NAMALWA (cell line): ENCODE measurements at regions not wholly inside any gene's neighbourhood (a gene's known extent, or its start where the extent isn't known, plus 50 kb on each side); places are given as distances from the start of the nearest gene placed in this dataset.
A peak's percentile ranks its signal among the peaks of the same experiment; 100 is the strongest.
"Not testable (repeated sequence)": the region's sequence is repeated elsewhere in the genome, so short reads cannot be mapped to it uniquely, and the experiment has no call there.

Experiments
- DNase-seq: peaks from one replicate; pipeline ENCODE4 v3.0.0-alpha.2; 2015; ENCODE audit warnings: low spot score

GRCh38 chr6:140445474-140446004, 1071.1 kb upstream of the CITED2 start:
- DNase-seq, result no peak

GRCh38 chr6:140443112-140443511, 1068.7 kb upstream of the CITED2 start:
- DNase-seq, result not testable (repeated sequence)

DNA sequence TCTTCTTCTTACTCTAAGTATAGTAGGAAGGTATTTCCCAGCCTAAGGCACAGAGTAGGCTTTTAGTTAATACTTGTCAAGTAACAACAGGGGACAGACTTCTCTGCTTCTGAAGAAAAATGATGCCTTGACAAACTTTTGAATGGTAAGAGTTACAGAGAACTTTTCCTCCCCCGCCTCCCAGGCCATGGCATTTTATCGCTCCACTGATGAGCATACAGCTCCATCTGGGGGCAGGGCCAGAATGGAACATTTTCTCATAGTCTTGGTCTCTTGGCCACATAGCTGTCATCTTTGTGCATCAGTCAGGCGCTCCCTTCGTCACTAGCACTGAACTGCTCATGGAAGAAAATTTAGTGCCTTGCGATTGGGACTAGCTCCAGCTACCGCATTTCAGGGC, 1066.8 kb upstream of the CITED2 start:
- peak; percentile 38 for DNase-seq

- DNase-seq, result no peak
Observed at GRCh38 chr6:140440223-140440835, 1065.9 kb upstream of the CITED2 start.

DNA sequence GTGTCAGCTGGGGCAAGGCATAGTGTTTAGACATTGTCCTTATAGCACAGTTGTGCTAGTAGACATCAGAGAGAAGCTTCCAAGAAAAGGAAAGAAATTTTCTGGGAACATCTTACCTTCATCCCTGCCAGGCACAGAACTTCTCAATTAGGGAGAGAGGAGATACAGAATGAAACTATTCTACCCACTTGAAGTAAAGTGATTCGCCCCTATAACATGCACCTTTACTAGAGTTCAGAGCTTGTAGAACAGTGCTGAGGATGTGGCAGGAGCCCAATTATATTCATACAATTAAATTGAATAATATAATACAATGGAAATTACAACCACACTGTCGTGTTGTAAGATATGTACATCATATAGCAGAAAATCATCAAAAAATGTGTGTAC, 1063.9 kb upstream of the CITED2 start:
- no peak for DNase-seq

DNA sequence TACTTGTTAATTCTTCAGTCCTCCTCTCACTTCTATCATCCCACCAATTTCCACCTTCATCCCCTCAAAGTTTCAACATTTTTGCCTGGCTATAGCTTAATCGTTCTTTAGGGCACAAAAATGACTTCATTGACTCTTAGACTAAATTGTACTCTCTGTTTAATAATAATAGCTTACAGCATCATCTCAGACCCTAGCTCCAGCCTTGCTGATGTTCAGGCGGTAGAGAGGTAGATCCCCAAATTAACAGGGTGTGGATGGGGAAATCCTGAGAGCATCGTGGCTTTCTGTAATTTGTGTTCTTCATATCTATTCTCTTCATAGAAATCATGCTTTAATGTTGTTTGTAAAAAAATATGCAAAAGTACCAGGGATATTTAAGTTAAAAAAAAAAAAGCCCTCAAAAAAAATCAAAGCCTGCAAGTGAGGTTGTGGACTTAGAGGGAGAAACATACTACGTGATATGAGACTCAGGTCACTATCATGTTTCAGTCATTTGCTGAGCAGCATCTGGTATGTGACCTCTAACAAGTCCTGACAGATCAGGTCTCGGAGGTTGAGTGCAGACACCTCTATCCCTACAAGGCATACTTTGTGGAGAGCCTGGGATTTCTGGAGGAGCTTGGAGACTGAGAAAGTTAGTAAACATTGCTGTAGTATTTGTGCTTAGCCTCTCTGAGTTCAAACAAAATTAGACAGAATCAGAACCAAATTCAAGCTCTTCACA, 1063.3 kb upstream of the CITED2 start:
- no peak for DNase-seq

DNA sequence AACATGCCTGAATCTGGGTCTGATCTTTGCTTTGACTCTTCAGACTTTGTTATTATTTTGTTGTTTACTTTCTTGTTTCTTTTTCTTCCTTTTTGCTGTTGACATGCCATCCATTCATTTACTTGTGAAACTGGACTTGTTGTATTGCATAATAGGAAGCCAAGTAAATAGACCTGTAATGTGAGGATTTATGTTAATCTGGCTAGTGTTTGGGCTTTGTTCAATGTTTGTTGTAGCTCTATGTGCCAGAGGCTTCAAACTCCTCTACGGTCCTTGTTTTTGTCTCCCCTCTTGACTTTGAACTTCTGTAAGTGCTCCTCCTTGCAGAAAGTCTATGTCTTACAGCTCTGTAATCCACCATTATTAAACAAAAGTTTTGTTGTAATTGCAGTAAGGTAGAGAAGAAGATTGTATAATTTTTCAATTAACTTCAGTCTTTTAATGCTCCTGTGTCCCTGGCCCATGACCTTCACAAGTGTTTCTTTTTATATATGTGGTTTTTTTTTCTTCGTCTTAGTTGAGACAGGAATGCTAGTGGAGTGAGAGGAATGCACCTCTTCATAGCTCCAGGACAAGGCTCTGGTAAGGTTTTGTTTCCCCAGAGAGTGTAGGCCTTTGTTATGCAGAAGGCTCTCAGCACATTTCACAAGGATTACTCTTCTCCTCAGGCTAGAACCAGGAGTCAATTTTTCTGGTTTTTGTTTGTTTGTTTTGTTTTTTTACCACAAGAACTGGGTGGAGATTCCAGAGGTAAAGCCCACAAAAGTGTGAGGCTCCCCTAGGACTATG, 1061.8 kb upstream of the CITED2 start:
- no peak for DNase-seq

DNA sequence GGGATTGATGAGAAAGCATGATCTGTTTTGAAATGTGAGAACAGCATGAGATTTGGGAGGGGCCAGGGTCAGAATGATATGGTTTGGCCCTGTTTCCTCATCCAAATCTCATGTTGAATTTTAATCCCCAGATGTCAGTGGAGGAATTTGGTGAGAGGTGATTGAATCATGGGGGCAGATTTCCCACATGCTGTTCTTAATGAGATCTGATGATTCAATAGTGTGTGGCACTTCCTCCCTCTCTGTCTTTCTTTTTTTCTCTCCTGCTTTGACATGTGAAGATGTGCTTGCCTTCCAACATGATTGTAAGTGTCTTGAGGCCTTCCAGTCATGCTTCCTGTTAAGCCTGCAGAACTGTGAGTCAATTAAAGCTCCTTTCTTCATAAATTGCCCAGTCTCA, 1060.3 kb upstream of the CITED2 start:
- DNase-seq, result no peak

DNA sequence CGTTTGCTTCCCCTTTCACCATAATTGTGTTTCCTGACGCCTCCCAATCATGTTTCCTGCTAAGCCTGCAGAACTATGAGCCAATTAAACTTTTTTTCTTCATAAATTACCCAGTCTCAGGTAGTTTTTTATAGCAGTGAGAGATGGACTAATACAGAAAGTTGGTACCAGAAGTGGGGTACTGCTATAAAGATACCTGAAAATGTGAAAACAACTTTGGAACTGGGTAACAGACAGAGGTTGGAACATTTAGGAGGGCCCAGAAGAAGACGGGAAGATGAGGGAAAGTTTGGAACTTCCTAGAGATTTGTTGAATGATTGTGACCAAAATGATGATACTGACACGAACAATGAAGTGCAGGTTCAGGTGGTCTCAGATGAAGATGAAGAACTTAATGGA, 1058.6 kb upstream of the CITED2 start:
- no peak for DNase-seq

DNA sequence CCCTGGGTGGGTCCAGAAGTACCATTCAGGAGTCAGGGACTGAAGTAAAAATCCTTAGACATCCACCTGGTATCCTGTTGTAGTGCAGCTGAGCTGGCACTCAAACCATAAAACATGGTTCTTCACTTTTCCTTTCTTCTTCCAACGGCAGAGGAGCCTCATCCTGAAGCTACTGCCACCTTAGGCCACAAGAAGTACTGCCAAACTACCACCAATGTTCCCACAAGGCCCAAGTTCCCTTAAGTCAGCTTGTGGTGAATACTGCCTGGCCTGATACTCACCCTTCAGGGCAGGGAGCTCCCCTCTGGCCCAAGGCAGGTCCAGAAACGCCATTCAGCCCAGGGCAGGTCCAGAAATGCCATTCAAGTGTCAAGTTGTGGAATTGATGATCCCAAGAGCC, 1053.4 kb upstream of the CITED2 start:
- peak; percentile 18 for DNase-seq

DNA sequence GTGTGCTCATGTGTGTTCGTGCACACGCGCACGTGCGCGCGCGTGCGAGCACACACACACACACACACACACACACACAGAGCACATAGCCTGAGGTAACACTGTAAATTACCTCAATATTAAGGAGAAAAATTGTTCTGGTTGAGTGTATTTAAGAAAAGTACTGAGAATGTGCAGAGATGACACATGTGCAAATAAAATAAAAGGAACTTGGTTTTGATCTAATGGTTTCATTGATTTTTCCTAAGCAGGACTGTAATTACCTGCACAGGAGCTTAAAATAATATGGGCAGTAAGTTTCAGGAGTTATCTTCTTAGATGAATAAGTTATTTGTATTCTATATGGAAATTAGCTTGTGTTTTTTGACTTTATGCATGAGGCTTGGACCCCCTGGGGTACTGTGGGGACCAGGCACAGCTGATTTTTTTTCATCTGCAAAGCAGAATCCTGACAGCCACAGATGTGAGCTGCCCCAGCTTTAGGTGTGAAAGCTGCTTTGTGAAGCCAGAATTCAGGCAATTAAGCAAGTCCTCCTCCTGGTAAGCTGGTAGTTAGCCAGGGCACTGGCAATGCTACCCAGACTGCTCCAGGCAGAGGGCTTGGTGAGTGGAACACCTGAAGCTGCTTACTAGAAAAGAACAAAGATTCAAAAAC, 1040.6 kb upstream of the CITED2 start:
- no peak for DNase-seq

- no peak for DNase-seq
Observed at GRCh38 chr6:140403020-140403419, 1028.6 kb upstream of the CITED2 start.

- DNase-seq, result no peak
Observed at GRCh38 chr6:140401761-140402160, 1027.3 kb upstream of the CITED2 start.

- no peak for DNase-seq
Observed at GRCh38 chr6:140398076-140398475, 1023.6 kb upstream of the CITED2 start.

DNA sequence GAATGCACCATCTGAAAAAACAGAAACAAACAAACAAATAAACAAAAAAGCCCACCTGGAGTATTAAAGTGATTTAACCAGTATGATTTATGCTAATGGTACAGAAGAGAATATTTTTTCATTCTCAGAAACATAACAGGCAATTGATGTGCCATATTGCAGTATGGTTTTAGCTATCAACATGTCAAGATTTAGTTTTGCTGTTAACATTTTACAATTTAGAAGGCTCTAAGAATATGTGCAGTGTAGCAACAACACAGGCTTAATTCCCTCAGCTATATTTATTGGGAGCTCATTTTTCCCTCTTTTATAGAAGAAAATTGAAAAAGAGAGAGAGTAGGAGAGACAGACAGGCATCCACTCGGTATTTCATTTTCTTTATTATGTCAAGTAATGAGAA, 1022.7 kb upstream of the CITED2 start:
- DNase-seq, result no peak

- DNase-seq, result no peak
Observed at GRCh38 chr6:140393665-140394540, 1019.5 kb upstream of the CITED2 start.

GRCh38 chr6:140388815-140389214, 1014.4 kb upstream of the CITED2 start:
- DNase-seq, result no peak

GRCh38 chr6:140388192-140388802, 1013.8 kb upstream of the CITED2 start:
- DNase-seq, result no peak

DNA sequence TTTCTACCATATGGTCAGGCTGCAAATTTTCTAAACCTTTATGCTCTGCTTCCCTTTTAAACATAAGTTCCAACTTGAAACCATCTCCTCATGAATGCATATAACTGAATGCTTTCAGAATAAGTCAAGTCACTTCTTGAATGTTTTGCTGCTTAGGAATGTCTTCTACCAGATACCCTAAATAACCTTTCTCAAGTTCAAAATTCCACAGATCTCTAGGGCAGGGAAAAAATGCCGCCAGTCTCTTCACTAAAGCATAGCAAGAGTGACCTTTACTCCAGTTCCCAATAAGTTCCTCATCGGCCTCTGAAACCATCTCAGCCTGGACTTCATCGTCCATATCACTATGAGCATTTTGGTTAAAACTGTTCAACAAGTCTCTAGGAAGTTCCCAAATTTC, 1011.2 kb upstream of the CITED2 start:
- DNase-seq, result no peak

GRCh38 chr6:140382355-140382754, 1007.9 kb upstream of the CITED2 start:
- DNase-seq, result no peak
